ENCODE measurements at regions not wholly inside any gene's neighbourhood (a gene's known extent, or its start where the extent isn't known, plus 50 kb on each side); places are given as distances from the start of the nearest gene placed in this dataset.
"Not testable (repeated sequence)": the region's sequence is repeated elsewhere in the genome, so short reads cannot be mapped to it uniquely, and the experiment has no call there.

- Histone ChIP-seq H3K4me3 (ENCODE audit: low read depth in 1 of 2, low read length in 2 of 2) (no peak overlapping the region), H3K9ac (ENCODE audit: low read length) (no peak overlapping the region), H3K9me3 (ENCODE audit: low read length) (no peaks in the 10 kb centered on the region), H3K27ac (ENCODE audit: low read depth, low read length) (no peak overlapping the region), H3K36me3 (ENCODE audit: insufficient read depth, low read length) (no peaks in the 10 kb centered on the region), H3K27me3 (ENCODE audit: control insufficient read depth in 1 of 2, insufficient read depth in 2 of 2, low read length in 2 of 2) (no peaks in the 10 kb centered on the region), H3K4me1 (ENCODE audit: insufficient read depth, low read length) (no peaks in the 10 kb centered on the region)
Observed at GRCh38 chr11:22536071-22536470, 89.6 kb downstream of the FANCF start.

- H3K9ac ChIP-seq (ENCODE audit: low read length); H3K4me1 ChIP-seq (ENCODE audit: insufficient read depth, low read length); H3K4me3 ChIP-seq (ENCODE audit: low read depth in 1 of 2, low read length in 2 of 2); H3K27me3 ChIP-seq (ENCODE audit: control insufficient read depth in 1 of 2, insufficient read depth in 2 of 2, low read length in 2 of 2); H3K36me3 ChIP-seq (ENCODE audit: insufficient read depth, low read length); H3K27ac ChIP-seq (ENCODE audit: low read depth, low read length); H3K9me3 ChIP-seq (ENCODE audit: low read length): not testable (repeated sequence)
Observed at GRCh38 chr11:22528612-22529429, 96.8 kb downstream of the FANCF start.

GRCh38 chr11:22522225-22522624 lies 103.4 kb downstream of the FANCF start:
- no peak overlapping the region for H3K27ac ChIP-seq (ENCODE audit: low read depth, low read length)
- no peaks in the 10 kb centered on the region for H3K9me3 ChIP-seq (ENCODE audit: low read length)
- no peaks in the 10 kb centered on the region for H3K27me3 ChIP-seq (ENCODE audit: control insufficient read depth in 1 of 2, insufficient read depth in 2 of 2, low read length in 2 of 2)
- H3K9ac ChIP-seq (ENCODE audit: low read length), result no peak overlapping the region
- no peak overlapping the region for H3K4me3 ChIP-seq (ENCODE audit: low read depth in 1 of 2, low read length in 2 of 2)
- H3K36me3 ChIP-seq (ENCODE audit: insufficient read depth, low read length), result no peaks in the 10 kb centered on the region
- H3K4me1 ChIP-seq (ENCODE audit: insufficient read depth, low read length), result no peaks in the 10 kb centered on the region

- no peaks in the 10 kb centered on the region for H3K27me3 ChIP-seq (ENCODE audit: control insufficient read depth in 1 of 2, insufficient read depth in 2 of 2, low read length in 2 of 2)
- no peaks in the 10 kb centered on the region for H3K9me3 ChIP-seq (ENCODE audit: low read length)
- no peak overlapping the region for H3K9ac ChIP-seq (ENCODE audit: low read length)
- H3K27ac ChIP-seq (ENCODE audit: low read depth, low read length), result no peak overlapping the region
- H3K4me3 ChIP-seq (ENCODE audit: low read depth in 1 of 2, low read length in 2 of 2), result no peak overlapping the region
- H3K36me3 ChIP-seq (ENCODE audit: insufficient read depth, low read length), result no peaks in the 10 kb centered on the region
- H3K4me1 ChIP-seq (ENCODE audit: insufficient read depth, low read length), result no peaks in the 10 kb centered on the region
Observed at GRCh38 chr11:22521226-22521625, 104.4 kb downstream of the FANCF start.

- no peaks in the 10 kb centered on the region for H3K27me3 ChIP-seq (ENCODE audit: control insufficient read depth in 1 of 2, insufficient read depth in 2 of 2, low read length in 2 of 2)
- H3K4me1 ChIP-seq (ENCODE audit: insufficient read depth, low read length), result no peaks in the 10 kb centered on the region
- no peak overlapping the region for H3K9ac ChIP-seq (ENCODE audit: low read length)
- no peak overlapping the region for H3K27ac ChIP-seq (ENCODE audit: low read depth, low read length)
- no peaks in the 10 kb centered on the region for H3K9me3 ChIP-seq (ENCODE audit: low read length)
- no peaks in the 10 kb centered on the region for H3K36me3 ChIP-seq (ENCODE audit: insufficient read depth, low read length)
- no peak overlapping the region for H3K4me3 ChIP-seq (ENCODE audit: low read depth in 1 of 2, low read length in 2 of 2)
Observed at GRCh38 chr11:22520521-22520920, 105.1 kb downstream of the FANCF start.

- not testable (repeated sequence) for H3K9ac ChIP-seq (ENCODE audit: low read length); H3K4me3 ChIP-seq (ENCODE audit: low read depth in 1 of 2, low read length in 2 of 2); H3K4me1 ChIP-seq (ENCODE audit: insufficient read depth, low read length)
Observed at GRCh38 chr11:22518344-22518743, 107.3 kb downstream of the FANCF start.

GRCh38 chr11:22516111-22516510 lies 109.5 kb downstream of the FANCF start:
- no peak overlapping the region for H3K27ac ChIP-seq (ENCODE audit: low read depth, low read length)
- H3K9ac ChIP-seq (ENCODE audit: low read length), result no peak overlapping the region
- H3K36me3 ChIP-seq (ENCODE audit: insufficient read depth, low read length), result no peaks in the 10 kb centered on the region
- no peaks in the 10 kb centered on the region for H3K9me3 ChIP-seq (ENCODE audit: low read length)
- H3K4me3 ChIP-seq (ENCODE audit: low read depth in 1 of 2, low read length in 2 of 2), result no peak overlapping the region
- H3K27me3 ChIP-seq (ENCODE audit: control insufficient read depth in 1 of 2, insufficient read depth in 2 of 2, low read length in 2 of 2), result no peaks in the 10 kb centered on the region
- H3K4me1 ChIP-seq (ENCODE audit: insufficient read depth, low read length), result no peaks in the 10 kb centered on the region

More at GRCh38 chr11:22518344-22518743, 107.3 kb downstream of the FANCF start:
- not testable (repeated sequence) for H3K27me3 ChIP-seq (ENCODE audit: control insufficient read depth in 1 of 2, insufficient read depth in 2 of 2, low read length in 2 of 2); H3K27ac ChIP-seq (ENCODE audit: low read depth, low read length); H3K9me3 ChIP-seq (ENCODE audit: low read length); H3K36me3 ChIP-seq (ENCODE audit: insufficient read depth, low read length)

GRCh38 chr11:22512457-22512856 lies 113.2 kb downstream of the FANCF start:
- H3K9ac ChIP-seq (ENCODE audit: low read length), result no peak overlapping the region
- no peaks in the 10 kb centered on the region for H3K27me3 ChIP-seq (ENCODE audit: control insufficient read depth in 1 of 2, insufficient read depth in 2 of 2, low read length in 2 of 2)
- no peak overlapping the region for H3K4me3 ChIP-seq (ENCODE audit: low read depth in 1 of 2, low read length in 2 of 2)
- no peaks in the 10 kb centered on the region for H3K9me3 ChIP-seq (ENCODE audit: low read length)
- no peaks in the 10 kb centered on the region for H3K36me3 ChIP-seq (ENCODE audit: insufficient read depth, low read length)
- H3K27ac ChIP-seq (ENCODE audit: low read depth, low read length), result no peak overlapping the region
- peaks cover 8% of the 10 kb centered on the region for H3K4me1 ChIP-seq (ENCODE audit: insufficient read depth, low read length)

GRCh38 chr11:22510741-22511140 lies 114.9 kb downstream of the FANCF start:
- Histone ChIP-seq H3K27ac (ENCODE audit: low read depth, low read length) (no peak overlapping the region), H3K4me1 (ENCODE audit: insufficient read depth, low read length) (peaks cover 8% of the 10 kb centered on the region), H3K4me3 (ENCODE audit: low read depth in 1 of 2, low read length in 2 of 2) (no peak overlapping the region), H3K36me3 (ENCODE audit: insufficient read depth, low read length) (no peaks in the 10 kb centered on the region), H3K9ac (ENCODE audit: low read length) (no peak overlapping the region), H3K27me3 (ENCODE audit: control insufficient read depth in 1 of 2, insufficient read depth in 2 of 2, low read length in 2 of 2) (no peaks in the 10 kb centered on the region), H3K9me3 (ENCODE audit: low read length) (no peaks in the 10 kb centered on the region)

- H3K27me3 ChIP-seq (ENCODE audit: control insufficient read depth in 1 of 2, insufficient read depth in 2 of 2, low read length in 2 of 2), result no peaks in the 10 kb centered on the region
- H3K9me3 ChIP-seq (ENCODE audit: low read length), result no peaks in the 10 kb centered on the region
- H3K27ac ChIP-seq (ENCODE audit: low read depth, low read length), result no peak overlapping the region
- H3K4me3 ChIP-seq (ENCODE audit: low read depth in 1 of 2, low read length in 2 of 2), result no peak overlapping the region
- no peak overlapping the region for H3K9ac ChIP-seq (ENCODE audit: low read length)
- no peaks in the 10 kb centered on the region for H3K36me3 ChIP-seq (ENCODE audit: insufficient read depth, low read length)
- H3K4me1 ChIP-seq (ENCODE audit: insufficient read depth, low read length), result peaks cover 8% of the 10 kb centered on the region
Observed at GRCh38 chr11:22510010-22510409, 115.6 kb downstream of the FANCF start.

- Histone ChIP-seq H3K9me3 (ENCODE audit: low read length) (no peaks in the 10 kb centered on the region), H3K27me3 (ENCODE audit: control insufficient read depth in 1 of 2, insufficient read depth in 2 of 2, low read length in 2 of 2) (no peaks in the 10 kb centered on the region), H3K4me3 (ENCODE audit: low read depth in 1 of 2, low read length in 2 of 2) (no peak overlapping the region), H3K9ac (ENCODE audit: low read length) (no peak overlapping the region), H3K27ac (ENCODE audit: low read depth, low read length) (no peak overlapping the region), H3K4me1 (ENCODE audit: insufficient read depth, low read length) (peaks cover 8% of the 10 kb centered on the region), H3K36me3 (ENCODE audit: insufficient read depth, low read length) (no peaks in the 10 kb centered on the region)
Observed at GRCh38 chr11:22508665-22509064, 117.0 kb downstream of the FANCF start.

- Histone ChIP-seq H3K27ac (ENCODE audit: low read depth, low read length) (no peak overlapping the region), H3K4me1 (ENCODE audit: insufficient read depth, low read length) (no peaks in the 10 kb centered on the region), H3K27me3 (ENCODE audit: control insufficient read depth in 1 of 2, insufficient read depth in 2 of 2, low read length in 2 of 2) (no peaks in the 10 kb centered on the region), H3K4me3 (ENCODE audit: low read depth in 1 of 2, low read length in 2 of 2) (no peak overlapping the region), H3K9me3 (ENCODE audit: low read length) (no peaks in the 10 kb centered on the region), H3K9ac (ENCODE audit: low read length) (no peak overlapping the region), H3K36me3 (ENCODE audit: insufficient read depth, low read length) (no peaks in the 10 kb centered on the region)
Observed at GRCh38 chr11:22497474-22497873, 128.1 kb downstream of the FANCF start.
